ENCODE measurements at regions not wholly inside any gene's neighbourhood (a gene's known extent, or its start where the extent isn't known, plus 50 kb on each side); places are given as distances from the start of the nearest gene placed in this dataset.
"Not testable (repeated sequence)": the region's sequence is repeated elsewhere in the genome, so short reads cannot be mapped to it uniquely, and the experiment has no call there.

- Histone ChIP-seq H2AFZ (ENCODE audit: low read length, unreplicated experiment) (no peak overlapping the region), H3K27me3 (ENCODE audit: insufficient read depth, low read length) (peaks cover 49% of the 10 kb centered on the region), H3K27ac (ENCODE audit: low read depth, low read length) (no peak overlapping the region), H3K4me1 (ENCODE audit: control insufficient read depth, insufficient read depth, low read length, unreplicated experiment) (no peaks in the 10 kb centered on the region), H3K4me3 (ENCODE audit: low read depth, low read length) (no peak overlapping the region), H3K79me2 (ENCODE audit: control insufficient read depth, insufficient read depth, low read length, unreplicated experiment) (no peaks in the 10 kb centered on the region), H3K36me3 (ENCODE audit: insufficient read depth, low read length) (no peaks in the 10 kb centered on the region)
Observed at GRCh38 chr22:25281675-25282345, 62.4 kb downstream of the CRYBB2 start.

- no peak overlapping the region for H3K27ac ChIP-seq (ENCODE audit: low read depth, low read length)
Observed at GRCh38 chr22:25282346-25282670, 62.9 kb downstream of the CRYBB2 start.

GRCh38 chr22:25282671-25283561 lies 63.5 kb downstream of the CRYBB2 start:
- no peaks in the 10 kb centered on the region for H3K79me2 ChIP-seq (ENCODE audit: control insufficient read depth, insufficient read depth, low read length, unreplicated experiment)
- H3K27ac ChIP-seq (ENCODE audit: low read depth, low read length), result no peak overlapping the region
- no peak overlapping the region for H2AFZ ChIP-seq (ENCODE audit: low read length, unreplicated experiment)
- H3K4me1 ChIP-seq (ENCODE audit: control insufficient read depth, insufficient read depth, low read length, unreplicated experiment), result no peaks in the 10 kb centered on the region
- no peaks in the 10 kb centered on the region for H3K36me3 ChIP-seq (ENCODE audit: insufficient read depth, low read length)
- H3K4me3 ChIP-seq (ENCODE audit: low read depth, low read length), result no peak overlapping the region
- peaks cover 49% of the 10 kb centered on the region for H3K27me3 ChIP-seq (ENCODE audit: insufficient read depth, low read length)

More at GRCh38 chr22:25282346-25282670, 62.9 kb downstream of the CRYBB2 start:
- H3K27me3 ChIP-seq (ENCODE audit: insufficient read depth, low read length), result peaks cover 49% of the 10 kb centered on the region
- H3K36me3 ChIP-seq (ENCODE audit: insufficient read depth, low read length), result no peaks in the 10 kb centered on the region
- no peak overlapping the region for H2AFZ ChIP-seq (ENCODE audit: low read length, unreplicated experiment)
- no peaks in the 10 kb centered on the region for H3K4me1 ChIP-seq (ENCODE audit: control insufficient read depth, insufficient read depth, low read length, unreplicated experiment)
- H3K79me2 ChIP-seq (ENCODE audit: control insufficient read depth, insufficient read depth, low read length, unreplicated experiment), result no peaks in the 10 kb centered on the region
- H3K4me3 ChIP-seq (ENCODE audit: low read depth, low read length), result no peak overlapping the region

DNA sequence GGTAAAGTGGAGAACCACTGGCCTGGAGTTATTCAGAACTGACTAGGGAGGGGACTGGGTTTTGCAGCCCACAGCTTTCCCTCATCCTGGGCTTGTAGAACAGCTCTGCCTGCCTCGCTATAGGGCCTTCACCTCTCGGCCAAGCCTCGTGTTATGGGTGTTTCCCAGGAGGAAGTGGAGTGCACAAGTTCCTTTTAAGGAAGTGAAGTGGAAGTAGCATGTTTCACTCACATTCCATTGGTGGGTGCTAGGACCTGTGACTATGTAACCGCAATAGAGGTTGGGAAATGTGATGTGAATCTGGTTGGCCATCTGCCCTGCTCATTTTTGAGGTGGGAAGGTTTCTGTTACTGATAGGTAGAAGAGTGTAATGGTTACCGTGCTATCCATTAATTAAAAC lies 69.0 kb downstream of the CRYBB2 start:
- peaks cover 17% of the 10 kb centered on the region for H3K27me3 ChIP-seq (ENCODE audit: insufficient read depth, low read length)
- not testable (repeated sequence) for H3K79me2 ChIP-seq (ENCODE audit: control insufficient read depth, insufficient read depth, low read length, unreplicated experiment); H2AFZ ChIP-seq (ENCODE audit: low read length, unreplicated experiment); H3K27ac ChIP-seq (ENCODE audit: low read depth, low read length); H3K36me3 ChIP-seq (ENCODE audit: insufficient read depth, low read length); H3K4me3 ChIP-seq (ENCODE audit: low read depth, low read length); H3K4me1 ChIP-seq (ENCODE audit: control insufficient read depth, insufficient read depth, low read length, unreplicated experiment)

GRCh38 chr22:25301912-25302311 lies 82.5 kb downstream of the CRYBB2 start:
- H2AFZ ChIP-seq (ENCODE audit: low read length, unreplicated experiment); H3K27ac ChIP-seq (ENCODE audit: low read depth, low read length); H3K4me1 ChIP-seq (ENCODE audit: control insufficient read depth, insufficient read depth, low read length, unreplicated experiment); H3K79me2 ChIP-seq (ENCODE audit: control insufficient read depth, insufficient read depth, low read length, unreplicated experiment); H3K36me3 ChIP-seq (ENCODE audit: insufficient read depth, low read length); H3K4me3 ChIP-seq (ENCODE audit: low read depth, low read length): not testable (repeated sequence)
- H3K27me3 ChIP-seq (ENCODE audit: insufficient read depth, low read length), result peaks cover 20% of the 10 kb centered on the region

GRCh38 chr22:25309586-25309985 lies 90.1 kb downstream of the CRYBB2 start:
- H3K79me2 ChIP-seq (ENCODE audit: control insufficient read depth, insufficient read depth, low read length, unreplicated experiment); H3K27me3 ChIP-seq (ENCODE audit: insufficient read depth, low read length); H2AFZ ChIP-seq (ENCODE audit: low read length, unreplicated experiment); H3K27ac ChIP-seq (ENCODE audit: low read depth, low read length); H3K36me3 ChIP-seq (ENCODE audit: insufficient read depth, low read length); H3K4me1 ChIP-seq (ENCODE audit: control insufficient read depth, insufficient read depth, low read length, unreplicated experiment); H3K4me3 ChIP-seq (ENCODE audit: low read depth, low read length): not testable (repeated sequence)

DNA sequence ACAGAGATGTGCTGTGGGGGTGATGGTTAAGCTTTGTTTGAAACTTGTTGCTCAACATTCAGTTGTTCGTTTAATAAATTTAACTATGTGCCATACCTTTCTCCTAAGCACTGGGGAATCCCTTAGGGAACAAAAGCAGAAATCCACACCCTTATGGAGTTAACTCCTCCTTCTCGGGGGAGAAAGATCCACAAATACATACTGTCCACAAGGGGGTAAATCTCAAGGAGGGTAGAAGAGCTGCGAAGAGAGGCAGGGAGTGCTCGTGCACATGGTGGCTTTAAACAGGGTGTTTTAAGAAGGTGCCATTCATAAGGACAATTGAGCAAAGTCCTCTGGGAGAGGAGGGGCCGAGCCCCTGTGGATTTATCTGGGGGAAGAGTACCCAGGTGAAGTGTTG lies 92.5 kb downstream of the CRYBB2 start:
- H3K36me3 ChIP-seq (ENCODE audit: insufficient read depth, low read length); H3K4me1 ChIP-seq (ENCODE audit: control insufficient read depth, insufficient read depth, low read length, unreplicated experiment); H3K4me3 ChIP-seq (ENCODE audit: low read depth, low read length); H3K27ac ChIP-seq (ENCODE audit: low read depth, low read length); H3K79me2 ChIP-seq (ENCODE audit: control insufficient read depth, insufficient read depth, low read length, unreplicated experiment); H2AFZ ChIP-seq (ENCODE audit: low read length, unreplicated experiment); H3K27me3 ChIP-seq (ENCODE audit: insufficient read depth, low read length): not testable (repeated sequence)

DNA sequence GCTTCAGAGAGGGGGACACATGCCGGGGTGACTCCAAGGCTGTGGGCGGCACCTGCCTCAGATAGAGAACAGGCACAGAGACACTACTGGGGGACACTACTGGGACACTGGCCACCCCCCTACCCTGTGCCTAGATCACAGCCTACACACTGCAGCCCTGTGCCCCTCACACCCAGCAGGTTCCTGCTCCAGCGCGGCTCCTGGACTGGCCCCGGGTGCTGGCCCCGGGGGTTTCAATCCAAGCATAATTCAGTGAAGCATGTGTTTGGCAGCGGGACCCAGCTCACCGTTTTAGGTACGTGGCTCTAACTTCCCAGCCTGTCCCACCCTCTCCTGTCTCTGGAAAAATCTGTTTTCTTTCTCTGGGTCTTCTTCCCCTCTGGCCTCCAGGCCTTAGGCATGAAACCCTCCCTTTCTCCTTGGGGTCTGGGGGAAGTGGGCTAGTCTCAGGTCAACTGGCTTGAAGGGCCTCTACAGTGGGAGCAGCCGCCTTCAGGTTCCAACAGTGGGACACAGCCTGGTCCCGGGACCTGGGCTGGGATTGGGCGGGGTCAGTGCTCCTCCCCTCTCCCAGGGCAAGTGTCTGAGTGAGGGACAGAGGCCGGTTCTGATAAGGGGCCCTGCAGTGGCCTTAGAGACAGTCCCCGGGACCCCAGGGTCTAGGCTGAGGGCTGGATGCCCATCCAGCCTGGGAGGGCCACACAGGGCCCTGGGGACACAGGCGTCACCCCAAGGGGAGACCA lies 98.8 kb downstream of the CRYBB2 start:
- no peaks in the 10 kb centered on the region for H3K4me1 ChIP-seq (ENCODE audit: control insufficient read depth, insufficient read depth, low read length, unreplicated experiment)
- no peaks in the 10 kb centered on the region for H3K36me3 ChIP-seq (ENCODE audit: insufficient read depth, low read length)
- H3K27ac ChIP-seq (ENCODE audit: low read depth, low read length), result no peak overlapping the region
- no peak overlapping the region for H3K4me3 ChIP-seq (ENCODE audit: low read depth, low read length)
- H3K27me3 ChIP-seq (ENCODE audit: insufficient read depth, low read length), result no peaks in the 10 kb centered on the region
- H2AFZ ChIP-seq (ENCODE audit: low read length, unreplicated experiment), result no peak overlapping the region
- H3K79me2 ChIP-seq (ENCODE audit: control insufficient read depth, insufficient read depth, low read length, unreplicated experiment), result no peaks in the 10 kb centered on the region

GRCh38 chr22:25327018-25327755 lies 107.7 kb downstream of the CRYBB2 start:
- Histone ChIP-seq H3K27me3 (ENCODE audit: insufficient read depth, low read length) (no peaks in the 10 kb centered on the region), H3K79me2 (ENCODE audit: control insufficient read depth, insufficient read depth, low read length, unreplicated experiment) (no peaks in the 10 kb centered on the region), H3K4me3 (ENCODE audit: low read depth, low read length) (no peak overlapping the region), H3K36me3 (ENCODE audit: insufficient read depth, low read length) (no peaks in the 10 kb centered on the region), H2AFZ (ENCODE audit: low read length, unreplicated experiment) (no peak overlapping the region), H3K4me1 (ENCODE audit: control insufficient read depth, insufficient read depth, low read length, unreplicated experiment) (no peaks in the 10 kb centered on the region), H3K27ac (ENCODE audit: low read depth, low read length) (no peak overlapping the region)

DNA sequence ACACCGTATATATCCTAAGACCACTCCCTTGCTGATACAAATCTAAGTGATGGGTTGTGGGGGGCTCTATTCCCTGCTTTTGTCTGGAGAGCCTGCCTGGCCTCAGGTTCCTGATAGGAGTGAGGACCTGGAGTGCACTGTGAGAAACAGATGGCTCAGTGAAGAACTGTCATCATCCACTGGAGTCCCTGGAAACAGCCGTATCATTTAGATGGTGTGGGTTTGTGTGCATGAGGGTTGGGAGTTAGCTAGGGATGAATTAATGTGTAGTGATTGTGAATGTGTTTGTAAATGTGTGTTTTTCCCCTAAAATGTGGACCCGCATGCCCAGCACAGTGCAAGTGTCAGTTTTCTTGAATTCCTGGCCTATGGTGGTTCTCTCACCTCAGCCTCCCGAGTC lies 111.6 kb downstream of the CRYBB2 start:
- no peaks in the 10 kb centered on the region for H3K4me1 ChIP-seq (ENCODE audit: control insufficient read depth, insufficient read depth, low read length, unreplicated experiment)
- H3K79me2 ChIP-seq (ENCODE audit: control insufficient read depth, insufficient read depth, low read length, unreplicated experiment), result no peaks in the 10 kb centered on the region
- no peak overlapping the region for H2AFZ ChIP-seq (ENCODE audit: low read length, unreplicated experiment)
- H3K27me3 ChIP-seq (ENCODE audit: insufficient read depth, low read length), result no peaks in the 10 kb centered on the region
- no peak overlapping the region for H3K4me3 ChIP-seq (ENCODE audit: low read depth, low read length)
- no peak overlapping the region for H3K27ac ChIP-seq (ENCODE audit: low read depth, low read length)
- no peaks in the 10 kb centered on the region for H3K36me3 ChIP-seq (ENCODE audit: insufficient read depth, low read length)
